Neural cell (in vitro differentiated cells): ENCODE measurements at regions not wholly inside any gene's neighbourhood (a gene's known extent, or its start where the extent isn't known, plus 50 kb on each side); places are given as distances from the start of the nearest gene placed in this dataset.

ENCODE experiments used
- CTCF ChIP-seq: fragments of 450-650 bp; IDR thresholded peaks from 2 replicates; pipeline ENCODE4 v1.5.1; 2014; ENCODE audit warnings: antibody characterized with exemption, mild to moderate bottlenecking, moderate library complexity; ENCODE audit not compliant: poor library complexity, severe bottlenecking
- EZH2 ChIP-seq: fragments of 200-600, 300-800 bp; shearing (Covaris generic), sonication (generic); IDR thresholded peaks from 2 replicates; pipeline ENCODE4 v1.6.1; 2014; ENCODE audit warnings: antibody characterized with exemption, low read length, borderline replicate concordance, mild to moderate bottlenecking; ENCODE audit not compliant: insufficient read depth, poor library complexity, severe bottlenecking
- SMC3 ChIP-seq: fragments of 450-650 bp; conservative IDR thresholded peaks from 2 replicates; pipeline ENCODE4 v1.6.1; 2014; ENCODE audit warnings: antibody characterized with exemption, mild to moderate bottlenecking, moderate library complexity; ENCODE audit not compliant: poor library complexity

- no peak for TF ChIP-seq CTCF
- no peak for TF ChIP-seq SMC3
- TF ChIP-seq EZH2: no peak
Measured at GRCh38 chr9:129282731-129283211, 104.7 kb upstream of the IER5L start.
